GM21723 (cell line): ENCODE measurements at regions not wholly inside any gene's neighbourhood (a gene's known extent, or its start where the extent isn't known, plus 50 kb on each side); places are given as distances from the start of the nearest gene placed in this dataset.

Source experiments
- ATAC-seq: cut with Tn5 transposase; IDR thresholded peaks from one replicate; pipeline ENCODE4 v1.9.1; 2021; ENCODE audit warnings: mild to moderate bottlenecking, moderate library complexity; ENCODE audit not compliant: unreplicated experiment

DNA sequence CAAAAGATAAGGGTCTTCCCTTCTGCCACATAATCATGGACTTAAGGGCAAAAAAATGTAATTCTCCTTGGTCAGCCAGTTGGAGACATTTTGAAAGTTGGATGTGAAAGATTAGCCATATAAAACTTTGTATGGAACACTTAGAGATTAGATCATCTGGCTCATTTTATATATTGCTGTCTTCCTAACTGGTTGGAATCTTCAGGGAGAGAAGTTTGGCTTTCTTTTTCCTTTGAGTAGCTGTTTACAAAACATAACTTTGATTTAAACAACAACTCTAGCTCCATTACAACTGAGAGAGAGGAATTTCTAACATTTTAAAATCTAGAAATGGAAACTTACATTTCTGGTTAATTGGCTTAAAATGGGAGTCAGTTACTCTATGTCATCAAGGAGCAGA is 132.7 kb downstream of the RDH14 start:
- ATAC-seq: no peak

- no peak for ATAC-seq
These were observed 134.3 kb downstream of the RDH14 start for GRCh38 chr2:18426174-18426573.

GRCh38 chr2:18425210-18425703 is 135.2 kb downstream of the RDH14 start:
- ATAC-seq: no peak

GRCh38 chr2:18423636-18424035 is 136.8 kb downstream of the RDH14 start:
- no peak for ATAC-seq

GRCh38 chr2:18422432-18423165 is 137.9 kb downstream of the RDH14 start:
- ATAC-seq: no peak

DNA sequence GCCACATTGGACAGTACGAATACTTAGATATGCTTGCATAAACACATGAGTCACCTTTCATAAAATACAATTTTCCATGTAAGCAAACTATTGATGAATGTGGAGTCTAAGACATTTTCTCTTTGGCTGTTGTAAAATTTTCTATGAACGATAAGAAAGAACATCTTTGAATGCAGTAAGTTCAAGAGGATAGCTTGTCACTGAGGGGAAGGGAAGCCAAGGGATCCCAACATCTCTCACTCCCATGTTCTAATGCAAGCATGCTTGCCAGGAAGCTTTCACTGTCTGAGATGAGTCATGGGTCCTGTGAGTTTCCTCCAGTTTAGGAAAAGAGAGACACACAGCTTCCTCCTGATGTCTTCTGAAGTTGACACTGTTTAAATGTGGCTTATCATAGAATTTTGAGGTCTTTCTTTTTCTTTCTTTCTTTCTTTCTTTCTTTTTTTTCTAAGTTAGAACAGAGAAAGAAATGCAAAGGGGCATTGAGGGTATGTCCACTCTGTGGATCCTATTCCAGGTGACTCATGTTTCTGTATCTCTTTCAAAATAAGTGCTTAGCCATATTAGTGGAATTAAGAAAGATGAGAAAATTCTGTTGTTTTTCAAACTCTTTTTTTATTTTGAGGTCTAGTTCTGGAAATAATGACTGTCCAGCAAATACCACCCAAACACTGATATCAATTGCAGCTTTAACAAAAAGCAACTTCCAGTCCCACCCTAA is 146.6 kb downstream of the RDH14 start:
- no peak for ATAC-seq

- ATAC-seq: no peak
These were observed 147.3 kb downstream of the RDH14 start for GRCh38 chr2:18412980-18413675.

- no peak for ATAC-seq
These were observed 148.8 kb downstream of the RDH14 start for GRCh38 chr2:18411626-18412025.

- no peak for ATAC-seq
These were observed 149.9 kb downstream of the RDH14 start for GRCh38 chr2:18410543-18410942.

DNA sequence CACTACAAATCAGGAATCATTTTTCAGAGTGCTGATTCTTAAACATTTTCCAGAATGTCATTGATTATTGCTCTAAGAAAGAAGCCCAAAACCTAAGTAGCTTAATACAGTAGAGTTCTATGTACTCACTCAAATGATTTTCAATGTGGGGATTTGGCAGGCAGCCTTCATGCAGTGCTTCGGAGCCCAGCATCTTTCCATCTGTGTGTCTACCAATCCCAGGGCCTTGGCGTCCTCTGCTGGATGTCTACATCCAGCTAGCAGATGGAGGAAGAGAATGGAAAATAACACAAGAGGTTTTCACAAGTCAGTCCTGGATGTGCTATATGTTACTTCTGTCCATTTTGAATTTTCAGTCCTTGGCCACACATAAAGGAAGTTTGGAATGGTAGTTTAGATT is 151.8 kb downstream of the RDH14 start:
- no peak for ATAC-seq

DNA sequence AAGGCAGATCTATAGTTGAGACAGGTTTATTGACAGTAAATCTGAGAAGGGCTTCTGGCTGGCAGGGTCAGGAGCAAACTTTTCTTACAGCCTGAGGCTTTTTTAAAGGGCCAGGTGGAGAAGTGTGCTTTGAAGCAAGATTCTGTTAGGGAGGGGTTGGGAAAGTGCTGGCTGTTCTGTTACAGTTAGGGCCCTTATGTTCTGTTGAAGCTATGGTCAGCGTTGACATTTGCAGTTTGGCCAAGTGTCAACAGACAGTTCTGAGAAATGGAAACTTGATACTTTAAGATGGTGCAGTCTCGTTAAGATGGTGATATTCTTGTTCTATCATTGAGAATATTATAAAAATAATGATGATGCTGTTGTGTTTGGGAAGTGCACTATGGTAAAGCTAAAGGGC is 154.2 kb downstream of the RDH14 start:
- no peak for ATAC-seq

- no peak for ATAC-seq
These were observed 155.7 kb downstream of the RDH14 start for GRCh38 chr2:18404708-18405107.

DNA sequence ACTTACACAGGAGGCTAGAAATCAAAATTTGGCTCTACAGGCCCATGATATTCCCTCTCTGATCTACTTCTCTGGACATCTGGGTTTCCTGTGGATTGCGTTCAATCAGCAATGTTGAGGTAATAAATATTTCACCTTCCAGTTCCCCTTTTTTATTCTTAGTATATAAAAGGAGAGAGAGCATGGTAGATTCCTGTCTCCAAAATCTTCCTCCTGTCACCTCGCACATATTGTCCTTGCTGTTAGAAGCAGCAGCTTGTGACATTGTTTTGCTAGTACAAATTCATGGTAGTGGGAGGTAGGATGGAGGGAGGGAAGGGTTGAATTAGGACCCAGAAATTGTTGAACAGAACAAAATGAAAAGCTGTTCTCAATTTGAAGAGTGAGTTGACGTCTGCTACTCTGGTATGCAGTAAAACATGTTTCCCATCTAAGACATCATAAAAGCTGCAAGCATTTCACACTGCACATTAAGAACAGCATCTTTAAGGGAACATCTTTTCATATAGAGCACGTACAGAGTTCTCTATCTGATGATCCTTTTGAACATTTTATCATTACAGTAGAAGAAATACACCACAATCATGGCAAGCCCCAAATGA is 156.4 kb downstream of the RDH14 start:
- ATAC-seq: no peak

GRCh38 chr2:18402831-18403230 is 157.6 kb downstream of the RDH14 start:
- no peak for ATAC-seq

DNA sequence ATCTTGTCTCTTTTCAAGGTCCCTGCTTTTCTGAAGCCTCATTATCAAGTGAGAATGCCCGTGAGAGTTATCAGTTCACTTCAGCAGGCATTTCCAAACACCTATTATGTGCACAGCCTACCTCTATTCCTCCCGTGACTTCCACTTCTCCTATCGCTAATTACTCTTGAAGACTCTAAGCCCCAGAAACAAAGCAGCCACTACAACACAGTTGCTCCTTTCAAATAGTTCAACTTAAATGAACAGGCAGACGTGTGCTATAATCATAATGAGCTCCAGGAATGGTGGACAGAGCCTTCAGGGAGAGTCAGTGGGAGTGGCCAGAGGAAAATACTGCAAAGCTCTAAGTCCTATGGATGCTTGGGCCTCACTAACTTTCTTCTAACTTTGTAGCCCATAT is 159.0 kb downstream of the RDH14 start:
- no peak for ATAC-seq

- no peak for ATAC-seq
These were observed 160.9 kb downstream of the RDH14 start for GRCh38 chr2:18399601-18400000.

DNA sequence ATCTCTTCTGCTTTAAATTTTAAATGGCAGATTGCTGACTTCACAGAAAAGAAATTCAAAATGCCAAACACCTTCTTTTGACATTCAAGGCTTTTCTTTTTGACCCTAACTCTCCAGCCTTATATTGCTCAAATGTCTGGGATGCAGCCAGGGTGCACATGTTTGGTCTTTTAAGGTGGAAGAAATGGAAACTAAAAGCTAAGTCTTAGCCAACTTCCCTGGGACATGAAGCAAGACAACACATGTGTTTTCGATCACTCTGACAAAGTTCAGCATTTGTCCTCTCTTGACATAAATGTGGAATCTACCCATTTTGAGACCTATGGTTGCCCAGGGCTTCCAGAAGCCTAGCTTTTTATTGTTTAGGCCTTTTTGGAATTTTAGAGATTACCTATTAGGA is 161.6 kb downstream of the RDH14 start:
- ATAC-seq: no peak

- ATAC-seq: no peak
These were observed 164.0 kb downstream of the RDH14 start for GRCh38 chr2:18396329-18397010.

DNA sequence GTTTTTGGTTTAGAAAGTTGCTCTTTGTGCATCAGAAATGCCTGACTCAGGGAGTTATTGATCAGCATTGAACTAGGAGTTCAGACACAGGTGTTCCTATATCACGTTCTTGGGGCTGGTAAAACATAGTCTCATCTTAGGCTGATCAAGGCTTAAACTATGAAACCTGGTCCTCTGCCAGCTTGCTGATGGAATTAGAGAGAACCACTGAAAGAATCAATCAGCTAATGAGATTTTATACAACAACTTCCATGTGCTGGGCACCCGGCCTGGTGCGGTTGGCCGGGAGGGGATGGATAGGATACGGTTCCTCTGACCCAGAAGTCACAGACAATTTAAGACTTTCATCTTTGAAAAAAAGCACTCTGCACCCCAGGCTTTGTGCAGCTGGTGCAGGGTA is 164.9 kb downstream of the RDH14 start:
- ATAC-seq: no peak

GRCh38 chr2:18387441-18388206 is 172.8 kb downstream of the RDH14 start:
- peak; percentile 96 for ATAC-seq
